GM19351 (cell line): ENCODE measurements at regions not wholly inside any gene's neighbourhood (a gene's known extent, or its start where the extent isn't known, plus 50 kb on each side); places are given as distances from the start of the nearest gene placed in this dataset.
"Not testable (repeated sequence)": the region's sequence is repeated elsewhere in the genome, so short reads cannot be mapped to it uniquely, and the experiment has no call there.

Experiments used
- ATAC-seq: cut with Tn5 transposase; IDR thresholded peaks from one replicate; pipeline ENCODE4 v1.9.1; 2021; ENCODE audit warnings: mild to moderate bottlenecking, moderate library complexity; ENCODE audit not compliant: unreplicated experiment

DNA sequence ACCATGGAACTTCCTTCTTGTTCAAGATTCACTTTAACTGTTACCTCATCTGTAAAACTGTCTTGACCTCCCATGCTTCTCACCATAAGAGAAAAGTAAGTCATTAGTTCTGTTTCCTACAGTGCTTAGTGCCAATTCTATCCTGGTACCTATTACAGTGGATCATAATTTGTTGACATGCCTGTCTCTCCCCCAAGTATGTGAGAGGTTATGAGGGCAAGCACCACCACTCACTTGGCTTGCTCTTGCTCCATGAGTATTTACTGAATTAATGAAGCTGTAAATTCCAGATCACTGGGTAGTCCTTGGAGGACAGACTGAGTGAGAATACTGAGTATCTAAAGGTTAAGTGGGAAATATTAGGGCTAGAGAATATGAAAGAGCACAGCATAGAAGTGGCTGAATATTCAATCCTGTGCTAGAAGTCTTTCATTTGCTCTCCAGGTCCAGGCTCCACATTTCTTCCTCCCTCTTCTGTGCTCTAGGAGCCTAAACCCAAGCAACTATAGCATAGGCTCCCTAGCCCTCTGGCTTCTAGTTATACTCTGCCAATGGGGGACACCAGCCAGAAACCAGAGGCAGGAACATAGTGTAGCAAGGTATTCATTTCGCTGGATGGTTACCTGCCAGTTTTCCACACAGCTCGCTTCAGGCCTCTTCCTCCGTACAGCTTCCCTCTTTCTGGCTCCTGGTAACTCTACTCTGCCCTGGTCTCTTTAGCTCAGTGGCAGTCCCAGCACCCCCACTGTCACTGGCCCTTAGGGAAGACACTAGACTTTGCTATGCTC lies 118.2 kb upstream of the SLC5A12 start:
- no peak for ATAC-seq

DNA sequence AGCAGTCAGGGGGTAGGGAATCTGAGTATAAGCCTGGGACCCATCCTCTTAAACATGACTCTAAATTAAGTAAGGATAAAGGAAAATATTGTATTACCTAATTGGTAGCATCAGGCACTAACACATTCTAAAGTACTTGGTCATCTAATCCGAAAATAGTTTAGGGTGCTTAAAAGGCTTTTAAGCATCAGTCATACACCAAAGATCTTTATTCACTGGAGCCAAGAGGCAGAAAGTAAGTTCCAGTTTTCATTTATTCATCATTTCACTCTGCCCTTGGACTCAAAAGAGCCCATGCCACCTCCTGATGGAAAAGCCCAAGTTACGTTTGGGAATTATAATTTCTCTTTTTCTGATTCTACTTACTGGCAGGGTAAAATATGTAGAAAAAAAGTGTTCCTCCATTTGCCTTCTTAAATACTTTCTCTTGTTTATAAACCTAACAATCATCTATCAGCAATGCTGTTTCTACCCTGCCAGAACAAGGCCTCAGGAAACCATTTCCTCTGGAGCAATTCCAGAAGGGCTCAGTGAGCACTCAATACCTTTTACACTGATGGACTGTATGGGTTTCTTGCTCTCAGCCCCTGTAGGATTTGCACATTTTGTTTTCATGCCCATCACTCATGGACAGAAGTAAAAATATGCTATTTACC lies 120.1 kb upstream of the SLC5A12 start:
- no peak for ATAC-seq

DNA sequence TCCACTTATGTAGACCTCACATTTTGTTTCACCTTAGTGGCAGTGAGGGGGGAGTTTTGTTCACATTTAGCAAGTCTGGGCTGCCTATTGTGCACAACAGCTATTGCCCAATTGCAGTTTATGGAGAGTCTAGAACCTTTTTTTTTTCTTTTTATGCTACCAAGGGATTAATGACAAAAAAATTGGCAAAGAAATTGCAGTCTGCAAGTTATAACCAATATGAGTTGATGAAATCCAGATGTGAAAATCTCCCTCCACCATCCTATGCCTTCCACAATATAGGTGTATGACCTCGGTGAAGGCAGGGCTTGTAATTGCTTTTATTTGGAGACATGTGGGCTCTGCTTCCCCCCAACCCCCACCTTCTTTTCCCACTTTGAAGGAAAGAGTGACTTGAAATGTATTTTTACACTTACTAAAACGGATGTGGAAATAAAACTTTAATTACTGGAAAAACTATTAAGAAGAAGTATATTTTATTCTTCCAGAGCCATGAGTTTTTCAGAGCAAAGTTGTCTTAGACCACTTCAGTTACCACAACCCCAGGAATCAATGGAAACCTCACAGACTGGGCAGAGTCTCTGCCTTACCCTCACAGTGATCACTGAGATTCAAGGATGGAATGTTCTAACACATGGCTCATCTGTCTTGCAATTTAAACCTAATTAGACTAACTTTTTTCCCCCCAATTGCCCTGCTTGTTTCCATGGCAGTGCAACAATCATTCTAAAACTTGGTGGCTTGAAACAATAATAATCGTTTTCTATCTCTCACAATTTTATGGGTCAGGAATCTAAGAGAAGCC lies 120.8 kb upstream of the SLC5A12 start:
- ATAC-seq: no peak

DNA sequence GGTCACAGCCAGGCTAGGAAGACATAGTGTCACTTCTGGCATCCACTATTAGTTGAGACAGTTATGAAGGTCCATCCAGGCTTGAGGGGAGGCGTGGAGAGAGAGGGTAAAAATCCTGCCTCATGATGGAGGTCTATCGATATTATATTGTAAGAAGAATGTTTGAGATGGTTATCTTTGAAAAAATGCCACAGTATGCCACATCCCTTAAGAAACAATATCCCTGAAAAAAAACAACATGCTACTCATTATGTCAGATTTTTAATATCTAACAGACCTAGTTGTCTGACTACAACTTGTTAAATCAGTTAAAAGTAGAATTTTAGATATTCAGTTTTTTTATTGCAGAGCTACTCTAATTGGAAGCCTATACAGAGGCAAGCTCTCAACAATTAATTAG lies 121.7 kb upstream of the SLC5A12 start:
- ATAC-seq: no peak

DNA sequence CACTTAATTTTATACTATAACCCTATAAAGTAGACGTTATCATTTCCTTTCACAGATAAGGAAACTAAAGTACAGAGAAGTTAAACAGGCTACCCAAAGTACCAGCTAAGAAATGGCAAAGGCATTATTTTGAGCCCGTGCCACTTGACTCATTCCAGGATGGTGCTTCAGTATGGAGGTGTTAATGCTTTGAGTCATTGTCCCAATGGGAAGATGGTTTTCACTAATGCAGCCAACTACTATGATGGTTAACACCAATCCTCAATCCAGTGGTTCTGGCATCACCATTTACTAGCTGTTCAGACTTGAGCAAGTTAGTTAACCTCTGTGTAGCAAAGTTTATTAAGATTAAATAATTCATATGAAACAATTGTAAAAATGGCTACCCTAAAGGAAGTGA lies 123.1 kb upstream of the SLC5A12 start:
- no peak for ATAC-seq

DNA sequence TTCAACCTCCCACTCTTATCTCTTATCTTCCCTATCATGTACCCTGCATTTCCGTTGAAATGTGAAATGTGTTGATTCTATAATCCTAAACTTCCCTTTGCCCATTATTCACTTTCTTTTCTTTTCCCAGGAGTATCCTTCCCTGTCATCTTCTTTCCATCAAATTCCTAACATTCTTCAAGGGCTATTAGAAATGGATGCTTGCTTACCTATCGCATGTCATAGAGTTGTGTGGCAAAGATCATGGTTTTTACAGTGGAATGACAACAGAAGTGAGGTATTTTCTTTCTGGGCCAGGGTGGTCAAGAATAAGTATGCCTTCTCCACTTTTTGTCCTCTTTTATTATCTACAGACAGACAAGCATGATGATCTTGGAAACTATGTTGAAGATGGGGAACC lies 124.4 kb upstream of the SLC5A12 start:
- ATAC-seq: no peak

DNA sequence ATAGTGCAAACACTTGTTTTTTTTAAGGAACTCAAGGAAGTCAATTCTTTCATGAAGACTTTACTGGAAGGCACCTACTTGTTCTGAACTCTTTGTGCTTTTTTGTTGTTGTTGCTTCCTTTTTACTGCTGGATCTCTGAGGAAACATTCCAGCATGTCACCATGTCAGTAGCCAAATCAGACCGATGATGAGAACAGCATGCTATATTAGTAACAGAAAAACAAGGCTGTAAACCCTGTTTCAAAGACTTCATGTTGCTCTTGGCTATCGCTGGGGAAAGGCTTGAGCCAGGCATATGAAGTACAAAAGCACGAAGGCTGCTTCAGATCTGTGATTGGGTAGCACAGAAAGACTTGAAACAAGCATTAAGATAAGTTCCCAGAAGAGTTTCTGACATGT lies 125.6 kb upstream of the SLC5A12 start:
- no peak for ATAC-seq

DNA sequence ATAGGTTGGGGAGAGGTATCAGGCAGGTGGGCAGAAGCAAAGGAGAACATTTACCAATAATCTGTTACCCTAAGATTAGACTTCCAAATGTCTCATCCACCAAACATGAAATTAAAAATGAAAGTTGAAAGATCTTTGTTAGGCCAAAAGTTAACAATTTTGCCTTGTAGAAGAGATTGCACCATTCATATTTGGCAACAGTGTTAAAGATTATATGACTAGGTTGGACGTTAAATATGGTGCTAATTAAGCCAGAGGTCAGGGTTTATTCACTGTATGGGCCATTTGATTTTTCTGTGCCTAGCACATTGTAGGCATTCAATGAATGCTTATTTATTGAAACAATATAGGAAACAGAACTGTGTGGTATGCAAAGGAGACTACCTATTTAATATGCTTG lies 126.1 kb upstream of the SLC5A12 start:
- ATAC-seq: no peak

DNA sequence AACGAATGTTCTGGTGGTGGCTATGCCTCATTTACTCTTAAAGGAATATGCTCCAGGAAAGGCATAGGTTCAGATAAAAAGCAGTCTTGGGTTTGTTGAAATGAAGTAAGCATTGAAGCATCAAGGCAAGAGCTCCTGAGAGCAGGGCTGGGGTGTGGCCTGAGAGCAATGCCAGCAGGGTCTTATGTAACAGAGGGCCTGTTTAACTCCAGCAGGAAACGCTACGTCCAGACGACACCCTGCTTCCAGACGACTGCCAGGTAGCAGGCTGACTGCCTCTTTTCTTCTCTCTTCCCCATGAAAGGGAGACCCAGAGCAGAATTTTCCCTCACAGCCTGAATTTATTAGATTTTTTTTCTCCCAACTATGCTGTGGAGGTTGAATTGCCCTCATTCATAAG lies 127.2 kb upstream of the SLC5A12 start:
- ATAC-seq: no peak

DNA sequence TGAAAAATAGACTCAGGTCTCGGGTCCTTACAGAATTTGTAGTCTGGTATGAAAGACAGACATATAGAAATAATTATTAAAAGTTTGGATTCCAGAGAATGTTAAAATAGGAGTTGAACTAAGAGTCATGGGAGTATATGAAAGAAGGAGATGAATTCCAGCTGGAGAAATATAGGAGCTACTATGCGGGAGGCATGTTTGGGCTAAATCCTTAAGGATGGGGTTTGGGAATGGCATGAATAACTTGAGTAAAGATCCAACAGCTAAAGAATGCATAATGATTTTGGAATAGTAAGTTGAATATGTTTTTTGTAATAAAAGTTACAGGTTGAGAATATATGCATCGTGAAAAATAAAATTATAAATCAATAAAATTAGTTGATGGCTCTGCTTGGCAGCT lies 129.4 kb upstream of the SLC5A12 start:
- no peak for ATAC-seq

DNA sequence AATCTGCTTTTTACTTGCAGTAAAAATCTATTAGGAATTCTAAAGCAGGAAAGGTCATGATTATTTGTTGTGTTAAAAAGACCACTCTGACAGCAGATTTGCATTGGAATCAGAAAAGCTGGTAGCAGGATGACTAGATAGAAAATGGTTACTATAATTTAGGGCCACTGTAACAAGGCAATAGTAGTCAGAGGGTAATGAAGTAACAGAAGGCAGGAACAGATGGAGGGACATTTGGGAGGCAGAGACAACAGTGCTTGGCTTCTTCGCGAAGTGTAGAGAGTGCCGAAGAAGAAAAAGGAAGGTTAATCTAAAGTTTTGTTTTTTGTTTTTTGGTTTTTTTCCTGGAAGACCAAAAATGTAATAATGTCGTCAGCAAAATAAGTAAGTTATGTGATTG lies 129.8 kb upstream of the SLC5A12 start:
- no peak for ATAC-seq

DNA sequence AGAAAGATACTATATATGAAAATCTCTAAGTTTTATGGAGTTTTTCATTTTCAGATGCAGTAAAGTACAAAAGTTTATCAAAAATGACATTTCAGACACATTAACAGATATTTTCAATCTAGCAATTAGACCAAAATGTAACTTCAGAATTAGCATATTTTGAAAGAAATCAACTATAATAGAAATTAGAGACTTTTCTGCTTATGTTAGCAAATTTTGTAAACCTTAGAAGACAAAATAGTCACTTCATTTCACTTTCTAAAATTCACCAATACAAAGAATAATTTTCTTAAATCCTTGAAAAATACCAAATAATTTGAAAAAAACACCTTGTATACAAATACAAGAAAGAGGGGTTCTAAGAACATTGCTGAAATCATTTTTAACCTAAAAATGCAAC lies 135.8 kb upstream of the FIBIN start:
- ATAC-seq: no peak

DNA sequence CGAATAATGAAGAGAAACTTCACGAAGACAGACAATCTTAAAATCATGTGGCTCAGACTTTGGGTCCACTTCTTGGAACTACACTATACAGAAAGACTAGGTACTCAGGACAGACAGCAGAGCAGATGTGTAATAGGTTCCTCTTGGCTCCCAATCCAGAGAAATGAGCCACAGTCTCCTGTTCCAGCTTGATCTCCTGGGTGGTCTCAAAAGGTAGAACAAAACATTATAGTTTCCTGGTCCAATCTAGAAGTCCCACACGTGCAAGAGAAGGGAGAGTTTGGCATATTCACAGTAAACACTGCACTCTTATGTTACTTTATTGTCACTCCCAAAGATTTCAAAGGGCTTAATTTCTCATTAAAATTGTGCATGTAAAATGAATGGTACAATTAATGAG lies 134.5 kb upstream of the FIBIN start:
- no peak for ATAC-seq

DNA sequence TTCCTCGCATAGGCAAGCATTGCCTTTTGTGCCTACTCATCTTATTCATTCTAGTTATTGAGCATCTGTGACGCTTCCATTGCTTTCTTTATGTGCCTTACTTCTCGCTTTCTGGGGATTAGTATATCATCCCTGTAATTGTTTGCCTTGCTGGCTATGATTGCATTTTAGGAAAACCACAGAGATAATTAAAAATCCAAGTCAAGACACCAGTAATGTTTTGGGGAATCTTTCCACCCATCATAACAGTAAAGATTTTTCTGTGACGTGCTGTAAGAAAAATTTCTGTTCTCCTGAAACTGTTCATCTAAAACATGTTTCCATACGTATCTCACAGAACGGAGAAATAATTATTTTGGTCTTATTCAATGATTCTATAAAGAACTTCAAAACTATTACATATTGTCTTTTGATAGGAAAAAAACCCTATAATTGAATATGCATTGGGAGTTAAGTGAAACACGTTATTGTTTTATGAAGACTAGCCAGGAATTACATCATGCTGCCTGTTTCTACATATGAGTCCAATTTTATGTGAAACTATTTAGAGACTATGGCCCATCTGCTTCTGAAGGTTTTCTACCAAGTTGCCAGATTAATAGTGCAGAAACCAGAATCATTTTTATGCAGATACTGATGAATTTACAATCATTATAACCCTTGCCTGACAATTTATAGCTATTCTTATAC lies 133.7 kb upstream of the FIBIN start:
- no peak for ATAC-seq

DNA sequence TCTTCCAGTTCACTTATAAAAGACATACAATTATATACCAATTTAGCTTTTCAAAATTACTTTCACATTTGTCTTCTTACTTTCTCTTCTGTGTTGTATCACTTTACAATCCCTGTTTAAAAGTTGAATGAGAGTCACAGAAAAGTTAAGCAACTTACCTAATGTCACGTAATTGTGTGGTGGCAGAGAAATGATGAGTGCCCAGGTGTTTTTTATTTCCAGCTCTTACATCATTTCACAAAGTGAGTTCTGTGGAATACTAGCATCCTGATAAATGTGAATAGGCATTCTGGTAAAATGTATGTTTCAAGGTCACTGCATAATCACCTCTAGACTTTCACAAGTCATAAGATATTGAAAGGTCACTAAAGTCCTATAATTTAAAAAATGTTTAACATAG lies 133.0 kb upstream of the FIBIN start:
- no peak for ATAC-seq

DNA sequence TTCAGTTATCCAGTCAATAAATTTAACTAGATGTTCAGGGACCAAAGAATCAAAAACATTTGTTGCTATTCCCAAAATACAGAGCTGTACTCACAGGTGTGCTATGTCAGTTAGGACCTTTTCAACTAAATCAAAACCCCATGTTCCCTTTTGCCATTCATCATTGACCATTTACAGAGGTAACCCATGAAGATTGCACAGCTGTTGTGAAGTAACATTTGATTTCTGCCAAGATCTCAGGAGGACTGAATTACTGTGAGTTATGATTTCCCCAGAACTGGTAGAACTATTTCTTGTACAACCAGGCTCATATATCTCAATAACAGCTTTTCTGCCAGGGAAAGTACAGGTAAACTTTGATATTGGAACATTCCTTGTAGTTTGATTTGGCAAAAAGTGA lies 131.1 kb upstream of the FIBIN start:
- ATAC-seq: no peak

DNA sequence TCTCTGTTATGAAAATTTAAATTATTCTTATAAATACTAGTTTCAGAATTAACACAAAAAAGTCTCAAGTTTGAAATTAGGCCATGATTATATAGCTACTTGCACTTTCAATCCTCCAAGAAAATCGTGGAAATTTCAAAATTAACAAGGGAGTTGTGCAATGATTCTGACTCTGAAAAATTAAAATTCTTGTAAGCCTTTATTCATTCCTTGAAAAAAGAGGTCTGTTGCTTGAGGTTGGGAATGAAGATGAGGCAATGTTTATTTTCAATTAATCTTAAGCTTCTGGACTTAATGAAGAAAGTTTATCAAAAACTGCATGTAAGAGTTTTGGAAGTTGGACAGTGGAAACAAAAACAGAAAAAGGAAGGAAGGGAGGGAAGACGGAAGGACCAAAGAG lies 128.2 kb upstream of the FIBIN start:
- no peak for ATAC-seq

DNA sequence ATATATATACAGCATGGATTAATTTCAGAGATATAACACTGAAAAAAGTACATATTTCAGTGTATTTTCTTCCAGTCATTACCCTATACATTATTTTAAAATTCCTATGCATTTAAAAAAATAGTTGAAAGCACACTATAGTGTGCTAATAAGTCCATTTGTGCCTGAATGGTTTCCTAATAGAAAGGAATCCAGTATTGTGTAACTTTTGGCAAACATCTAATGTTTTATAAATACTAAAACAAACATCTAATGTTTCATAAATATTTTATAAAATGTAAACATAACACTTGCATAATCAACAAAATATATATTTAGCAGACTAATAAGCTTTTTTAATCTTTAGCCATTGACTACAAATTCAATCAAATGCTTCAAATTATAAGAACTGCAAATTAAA lies 126.6 kb upstream of the FIBIN start:
- ATAC-seq: no peak

DNA sequence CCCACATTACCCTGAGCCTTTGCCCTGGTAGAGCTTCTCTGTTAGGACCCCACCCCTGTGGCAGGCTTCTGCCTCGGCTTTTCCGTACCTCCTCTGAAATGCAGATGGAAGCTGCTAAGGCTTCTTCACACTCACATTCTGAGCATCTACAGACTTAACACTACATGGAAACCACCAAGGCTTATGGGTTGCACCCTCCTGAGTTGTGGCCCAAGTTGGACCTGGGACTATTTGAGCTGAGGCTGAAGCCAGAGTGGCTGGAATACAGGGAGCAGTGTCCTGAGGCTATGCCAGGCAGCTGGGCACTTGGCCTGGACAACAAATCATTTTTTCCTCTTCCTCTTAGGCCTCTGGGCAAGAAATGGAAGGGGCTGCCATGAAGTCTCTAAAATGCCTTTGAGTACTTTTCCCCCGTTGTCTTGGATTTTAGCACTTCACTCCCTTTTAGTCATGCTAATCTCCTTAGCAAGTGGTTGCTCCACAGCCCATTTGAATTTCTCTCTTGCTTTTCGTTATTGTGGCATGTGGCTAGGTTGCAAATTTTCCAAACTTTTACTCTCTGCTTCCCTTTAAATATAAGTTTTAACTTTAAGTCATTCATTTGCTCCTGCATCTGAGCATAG lies 114.8 kb upstream of the FIBIN start:
- no peak for ATAC-seq

DNA sequence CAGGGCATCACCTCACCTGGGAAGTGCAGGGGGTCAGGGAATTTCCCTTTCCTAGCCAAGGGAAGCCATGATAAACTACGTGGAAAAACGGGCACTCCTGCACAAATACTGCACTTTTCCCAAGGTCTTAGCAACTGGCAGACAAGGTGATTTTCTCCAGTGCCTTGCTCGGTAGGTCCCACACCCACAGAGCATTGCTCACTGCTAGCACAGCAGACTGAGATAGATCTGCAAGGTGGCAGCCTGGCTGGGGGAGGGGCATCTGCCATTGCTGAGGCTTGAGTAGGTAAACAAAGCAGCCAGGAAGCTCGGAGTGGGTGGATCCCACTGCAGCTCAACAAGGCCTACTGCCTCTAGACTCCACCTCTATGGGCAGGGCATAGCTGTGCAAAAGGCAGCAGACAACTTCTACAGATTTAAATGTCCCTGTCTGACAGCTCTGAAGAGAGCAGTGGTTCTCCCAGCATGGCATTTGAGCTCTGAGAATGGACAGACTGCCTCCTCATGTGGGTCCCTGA lies 111.5 kb upstream of the FIBIN start:
- ATAC-seq: not testable (repeated sequence)

DNA sequence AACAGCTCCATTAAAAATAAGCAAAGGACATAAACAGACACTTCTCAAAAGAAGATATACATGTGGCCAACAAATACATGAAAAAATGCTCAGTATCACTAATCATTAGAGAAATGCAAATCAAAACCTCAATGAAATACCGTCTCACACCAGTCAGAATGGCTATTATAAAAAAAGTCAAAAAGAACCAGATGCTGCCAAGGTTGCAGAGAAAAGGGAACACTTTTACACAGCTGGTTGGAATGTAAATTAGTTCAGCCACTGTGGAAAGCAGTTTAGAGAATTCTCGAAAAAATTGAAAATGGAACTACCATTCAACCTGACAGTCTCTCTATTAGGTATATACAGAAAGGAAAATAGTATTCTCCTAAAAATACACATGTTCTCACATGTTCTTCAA lies 102.4 kb upstream of the FIBIN start:
- no peak for ATAC-seq
